ENCODE measurements at regions not wholly inside any gene's neighbourhood (a gene's known extent, or its start where the extent isn't known, plus 50 kb on each side); places are given as distances from the start of the nearest gene placed in this dataset.

- H2AFZ ChIP-seq (ENCODE audit: low read depth, low read length): no peak overlapping the region
- 4% methylated on average over 6 of the region's 6 CpGs for WGBS (ENCODE audit: insufficient coverage, low coverage, missing lambda C conversion rate)
- peaks cover 0 to 5% of the 10 kb centered on the region in 2 experiments; a peak in 1 of 5 replicates for H3K27me3 ChIP-seq (ENCODE audit: control insufficient read depth in 2 of 2, insufficient read depth in 2 of 2, low read length in 2 of 2)
- no TSS peak for BruUV-seq (replicated peaks)
- intact Hi-C loops (cut with micrococcal nuclease): no loop called here
- in situ Hi-C loops (cut with MboI): no loop called here
- H4K20me1 ChIP-seq (replicated peaks; ENCODE audit: control insufficient read depth, insufficient read depth, low read length): no peaks in the 10 kb centered on the region
- ATAC-seq (no peak), DNase-seq (ENCODE audit: extremely low read depth in 1 of 4, low spot score in 3 of 4) (no peak), FAIRE-seq (no peak)
- no peak overlapping the region for H3K27ac ChIP-seq (ENCODE audit: extremely low read depth, low read depth, low read length)
- no peaks in the 10 kb centered on the region for H3K79me2 ChIP-seq (ENCODE audit: control insufficient read depth, insufficient read depth, low read length)
- H3K9me3 ChIP-seq (replicated peaks; ENCODE audit: control insufficient read depth, insufficient read depth, low read depth, low read length): no peaks in the 10 kb centered on the region
- no peaks in the 10 kb centered on the region for H3K9me1 ChIP-seq (ENCODE audit: control insufficient read depth, insufficient read depth, low read length)
- H3K36me3 ChIP-seq (ENCODE audit: control insufficient read depth, insufficient read depth, low read length): no peaks in the 10 kb centered on the region
- H3K4me1 ChIP-seq (replicated peaks in 1 of 2; ENCODE audit: control insufficient read depth in 2 of 2, insufficient read depth in 2 of 2, low read length in 2 of 2): no peaks in the 10 kb centered on the region
- TF ChIP-seq GATAD2A (IDR thresholded peaks at IDR 0.05) (no peak), TCF7 (IDR thresholded peaks at IDR 0.05; ENCODE audit: borderline replicate concordance) (no peak), SMC3 (conservative IDR thresholded peaks at IDR 0.05; ENCODE audit: insufficient read depth, low read depth, low read length) (no peak), ZNF512 (tag; IDR thresholded peaks at IDR 0.05) (no peak), SMARCB1 (IDR thresholded peaks at IDR 0.05; ENCODE audit: insufficient read length, low read depth) (no peak), ZC3H8 (IDR thresholded peaks at IDR 0.05) (no peak)
- CTCF ChIA-PET (ENCODE audit: low intra/inter-chr PET ratio): no interaction called here
- H3K9ac ChIP-seq (ENCODE audit: insufficient read depth in 1 of 2, low read depth in 2 of 2, low read length in 2 of 2): no peak overlapping the region
- no peak overlapping the region for H3K4me3 ChIP-seq
- no peak overlapping the region for H3K4me2 ChIP-seq (ENCODE audit: insufficient read depth, low read length)
- POLR2A ChIA-PET: no interaction called here
Measured at GRCh38 chr20:24827603-24828295, 121.3 kb upstream of the CST7 start.
